LNCaP clone FGC (cell line): ENCODE measurements at regions not wholly inside any gene's neighbourhood (a gene's known extent, or its start where the extent isn't known, plus 50 kb on each side); places are given as distances from the start of the nearest gene placed in this dataset.

Experiments used
- DNase-seq: peaks from one replicate; pipeline ENCODE4 v3.0.0-alpha.2; 2011; ENCODE audit warnings: low read depth
- H3K4me3 ChIP-seq: 2 replicates; pipeline ENCODE4 v1.5.1; 2011; ENCODE audit warnings: mild to moderate bottlenecking, low read depth, low read length, control low read depth
- TF ChIP-seq, protein P1 (sequence below): IDR thresholded peaks from 2 replicates; pipeline ENCODE4 v1.5.1; 2012; ENCODE audit warnings: mild to moderate bottlenecking; ENCODE audit not compliant: control insufficient read depth, insufficient read depth; ENCODE audit errors: extremely low read depth

DNA sequence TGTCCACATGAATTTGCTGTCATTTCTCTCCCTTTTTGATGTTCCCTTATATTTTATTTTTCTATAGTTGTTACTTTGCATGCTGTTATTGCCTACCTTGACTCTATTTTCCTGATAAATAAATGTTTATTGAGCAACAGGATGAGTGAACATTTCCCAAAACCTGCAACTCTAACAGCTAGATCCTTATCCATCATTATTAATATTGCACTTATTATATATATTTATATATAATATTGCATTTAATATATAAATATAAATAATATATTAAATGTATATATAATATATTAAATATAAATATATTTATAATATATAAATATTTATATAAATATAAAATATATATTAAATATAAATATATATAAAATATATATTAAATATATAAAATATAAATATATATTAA is 436.1 kb upstream of the MMADHC start:
- TF ChIP-seq, protein P1, sequence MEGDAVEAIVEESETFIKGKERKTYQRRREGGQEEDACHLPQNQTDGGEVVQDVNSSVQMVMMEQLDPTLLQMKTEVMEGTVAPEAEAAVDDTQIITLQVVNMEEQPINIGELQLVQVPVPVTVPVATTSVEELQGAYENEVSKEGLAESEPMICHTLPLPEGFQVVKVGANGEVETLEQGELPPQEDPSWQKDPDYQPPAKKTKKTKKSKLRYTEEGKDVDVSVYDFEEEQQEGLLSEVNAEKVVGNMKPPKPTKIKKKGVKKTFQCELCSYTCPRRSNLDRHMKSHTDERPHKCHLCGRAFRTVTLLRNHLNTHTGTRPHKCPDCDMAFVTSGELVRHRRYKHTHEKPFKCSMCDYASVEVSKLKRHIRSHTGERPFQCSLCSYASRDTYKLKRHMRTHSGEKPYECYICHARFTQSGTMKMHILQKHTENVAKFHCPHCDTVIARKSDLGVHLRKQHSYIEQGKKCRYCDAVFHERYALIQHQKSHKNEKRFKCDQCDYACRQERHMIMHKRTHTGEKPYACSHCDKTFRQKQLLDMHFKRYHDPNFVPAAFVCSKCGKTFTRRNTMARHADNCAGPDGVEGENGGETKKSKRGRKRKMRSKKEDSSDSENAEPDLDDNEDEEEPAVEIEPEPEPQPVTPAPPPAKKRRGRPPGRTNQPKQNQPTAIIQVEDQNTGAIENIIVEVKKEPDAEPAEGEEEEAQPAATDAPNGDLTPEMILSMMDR, result no peak
- no peak overlapping the region for H3K4me3 ChIP-seq
- DNase-seq, result no peak

DNA sequence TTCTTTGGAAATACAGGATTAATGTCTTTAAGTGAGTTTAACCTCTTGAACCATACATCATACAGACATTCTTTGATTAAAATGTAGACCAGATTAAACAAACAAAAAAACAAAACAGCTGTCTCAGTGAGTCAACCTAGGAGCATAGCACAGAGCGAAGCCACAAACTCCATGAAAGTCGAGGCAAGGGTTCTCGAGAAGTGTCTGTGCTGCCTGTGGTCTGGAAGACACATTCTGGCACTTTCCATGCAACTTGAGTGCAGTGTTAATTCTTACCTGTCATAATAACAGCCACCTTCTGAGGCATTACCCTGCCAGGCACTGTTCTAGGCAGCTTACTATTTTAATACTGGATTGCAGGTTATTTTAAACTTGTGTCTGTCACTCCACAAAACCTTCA is 435.5 kb upstream of the MMADHC start:
- H3K4me3 ChIP-seq, result no peak overlapping the region
- DNase-seq, result no peak
- TF ChIP-seq, protein P1, result no peak

DNA sequence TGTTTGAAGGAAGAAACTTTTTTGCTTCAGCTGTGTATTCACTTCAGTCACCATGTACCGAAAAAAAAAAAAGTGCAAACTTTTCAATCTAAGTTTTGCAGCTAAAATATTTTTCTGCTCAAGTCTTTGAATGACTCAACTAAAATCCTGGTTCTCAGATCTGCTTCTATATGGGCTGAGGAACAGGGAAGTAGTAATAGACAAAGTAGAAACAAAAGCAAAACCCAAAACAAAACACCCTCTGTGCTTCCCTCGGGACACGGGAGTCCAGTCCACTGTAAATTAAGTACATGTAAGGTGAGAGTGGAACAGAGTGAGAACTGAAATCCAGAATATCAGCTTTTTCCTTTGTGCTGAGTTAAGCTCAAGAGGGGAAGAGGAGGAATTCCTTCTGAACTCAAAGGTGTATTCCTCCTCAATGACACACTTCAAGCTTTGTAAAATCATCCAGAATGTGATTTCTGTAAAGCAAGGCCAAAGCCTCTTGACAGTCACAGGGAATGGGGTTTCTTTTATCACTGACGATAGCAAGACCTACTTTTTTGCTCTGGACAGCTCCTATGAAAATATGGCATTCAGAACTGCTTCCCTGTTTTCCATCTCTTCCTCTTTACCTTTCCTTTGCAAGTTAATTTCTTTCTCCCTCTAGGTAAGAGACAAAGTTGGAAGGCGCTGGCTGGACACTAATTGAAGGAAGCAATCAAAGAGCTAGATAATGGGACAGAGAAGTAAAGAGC is 433.5 kb upstream of the MMADHC start:
- H3K4me3 ChIP-seq, result no peak overlapping the region
- DNase-seq, result no peak
- TF ChIP-seq, protein P1, result no peak

DNA sequence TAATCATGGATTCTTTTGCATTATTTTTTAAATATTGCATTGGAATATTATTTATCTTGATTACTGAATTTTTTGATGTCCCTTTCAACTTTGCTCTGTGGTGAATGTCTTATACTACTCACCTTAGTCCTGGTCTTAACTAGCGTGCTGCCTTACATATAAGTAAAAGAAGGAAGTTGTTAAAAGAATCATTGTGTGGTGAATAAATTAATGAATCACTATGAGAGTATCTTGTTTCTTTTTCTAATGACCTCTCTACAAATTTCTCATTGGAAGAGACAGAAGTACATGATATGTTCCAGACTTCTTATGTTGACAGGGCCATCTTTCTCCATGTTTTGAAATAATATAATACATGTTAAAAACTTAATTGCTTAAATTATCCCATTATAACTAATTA is 432.6 kb upstream of the MMADHC start:
- TF ChIP-seq, protein P1, result no peak
- DNase-seq, result no peak
- no peak overlapping the region for H3K4me3 ChIP-seq

DNA sequence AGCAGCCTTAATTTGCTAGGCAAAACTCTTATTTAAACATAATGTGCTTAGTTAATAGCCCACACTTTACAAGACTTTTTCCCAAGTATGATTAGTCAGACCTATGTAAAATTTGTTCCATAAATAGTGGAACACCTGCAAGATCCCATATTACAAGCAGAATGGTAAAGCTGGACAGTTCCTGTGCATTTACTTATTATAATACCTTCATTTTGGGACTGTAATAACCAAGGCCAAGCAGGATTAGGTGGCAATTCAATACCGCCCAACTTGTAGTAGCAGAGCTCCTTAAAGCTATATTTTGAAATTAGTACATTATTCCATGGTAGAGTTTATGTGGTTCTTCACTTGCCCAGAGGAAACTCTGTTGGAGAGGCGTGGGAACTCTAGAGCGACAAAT is 431.5 kb upstream of the MMADHC start:
- no peak overlapping the region for H3K4me3 ChIP-seq
- DNase-seq, result no peak
- TF ChIP-seq, protein P1, result no peak

DNA sequence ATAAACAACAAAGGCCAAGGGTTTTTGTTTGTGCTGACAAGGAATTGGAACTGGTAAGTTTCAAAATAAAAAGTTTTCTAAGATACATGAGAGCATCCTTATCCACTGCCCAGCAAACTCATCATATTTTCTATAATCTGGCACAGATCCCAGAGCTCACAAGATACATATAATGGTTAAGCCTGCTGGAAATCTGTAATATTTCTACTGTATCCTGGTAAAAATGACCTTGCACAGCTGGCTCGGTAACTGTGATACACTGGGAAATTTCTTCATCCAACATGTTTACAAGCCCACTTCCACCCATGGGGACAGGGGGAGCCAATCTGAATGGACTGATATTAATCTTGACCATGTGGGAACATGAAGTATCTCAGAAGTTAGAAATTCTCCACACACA is 425.4 kb upstream of the MMADHC start:
- TF ChIP-seq, protein P1, result no peak
- H3K4me3 ChIP-seq, result no peak overlapping the region
- no peak for DNase-seq

DNA sequence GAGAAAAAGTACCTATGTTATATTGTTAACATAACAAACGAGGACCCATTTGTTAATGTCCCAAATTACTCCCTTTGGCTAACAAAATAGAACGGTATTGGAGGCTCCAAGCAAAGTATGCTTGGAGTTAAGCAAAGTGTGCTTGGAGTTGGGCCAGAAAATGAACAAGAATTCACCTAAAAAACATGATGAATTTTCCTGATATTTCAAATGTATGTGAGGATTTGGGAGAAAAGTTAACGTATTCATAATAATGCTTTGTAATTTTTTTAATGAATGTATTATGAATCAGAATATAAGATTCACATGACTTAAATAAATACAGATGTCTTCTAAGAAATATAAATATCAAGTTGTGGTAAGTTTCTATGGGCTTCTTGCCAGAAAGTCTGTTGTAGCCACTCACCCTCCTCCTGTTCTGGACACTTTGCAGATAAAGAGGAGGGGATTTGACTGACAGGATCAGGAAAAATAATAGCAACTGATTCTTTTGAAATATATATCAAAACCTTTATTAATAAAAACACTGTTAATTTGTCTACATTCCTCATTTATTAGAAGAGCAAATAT is 423.7 kb upstream of the MMADHC start:
- no peak for DNase-seq
- no peak overlapping the region for H3K4me3 ChIP-seq
- TF ChIP-seq, protein P1, result no peak
